ENCODE measurements at regions not wholly inside any gene's neighbourhood (a gene's known extent, or its start where the extent isn't known, plus 50 kb on each side); places are given as distances from the start of the nearest gene placed in this dataset.

- no peaks in the 10 kb centered on the region for H3K9me2 ChIP-seq (ENCODE audit: insufficient read depth)
- no peaks in the 10 kb centered on the region for H3K27me3 ChIP-seq (ENCODE audit: insufficient read depth, low read length)
- no peaks in the 10 kb centered on the region for H3K36me3 ChIP-seq (ENCODE audit: control insufficient read depth in 1 of 2, insufficient read depth in 2 of 2, low read length in 2 of 2)
- no peak overlapping the region for H3K4me3 ChIP-seq (replicated peaks in 1 of 2; ENCODE audit: low read depth in 1 of 2, low read length in 2 of 2)
- DNase-seq (ENCODE audit: low read depth, low spot score) (no peak), ATAC-seq (no peak)
- peaks cover 0 to 2% of the 10 kb centered on the region in 2 experiments; a peak in 1 of 4 replicates for H3K9me3 ChIP-seq (ENCODE audit: control insufficient read depth in 1 of 2, insufficient read depth in 1 of 2, low read depth in 1 of 2, low read length in 2 of 2)
- peaks cover 13 to 19% of the 10 kb centered on the region in 2 experiments for H3K4me1 ChIP-seq (ENCODE audit: control insufficient read depth in 1 of 2, insufficient read depth in 2 of 2, low read length in 2 of 2)
- CTCF ChIA-PET, result no interaction called here
- H4K20me1 ChIP-seq (ENCODE audit: insufficient read depth), result no peaks in the 10 kb centered on the region
- intact Hi-C loops (cut with micrococcal nuclease), result no loop called here
- POLR2A ChIA-PET, result no interaction called here
- H3K27ac ChIP-seq (ENCODE audit: low read depth, low read length), result no peak overlapping the region
- TF ChIP-seq, protein P1, sequence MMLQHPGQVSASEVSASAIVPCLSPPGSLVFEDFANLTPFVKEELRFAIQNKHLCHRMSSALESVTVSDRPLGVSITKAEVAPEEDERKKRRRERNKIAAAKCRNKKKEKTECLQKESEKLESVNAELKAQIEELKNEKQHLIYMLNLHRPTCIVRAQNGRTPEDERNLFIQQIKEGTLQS (IDR thresholded peaks at IDR 0.05), result no peak
- TF ChIP-seq, protein P2, sequence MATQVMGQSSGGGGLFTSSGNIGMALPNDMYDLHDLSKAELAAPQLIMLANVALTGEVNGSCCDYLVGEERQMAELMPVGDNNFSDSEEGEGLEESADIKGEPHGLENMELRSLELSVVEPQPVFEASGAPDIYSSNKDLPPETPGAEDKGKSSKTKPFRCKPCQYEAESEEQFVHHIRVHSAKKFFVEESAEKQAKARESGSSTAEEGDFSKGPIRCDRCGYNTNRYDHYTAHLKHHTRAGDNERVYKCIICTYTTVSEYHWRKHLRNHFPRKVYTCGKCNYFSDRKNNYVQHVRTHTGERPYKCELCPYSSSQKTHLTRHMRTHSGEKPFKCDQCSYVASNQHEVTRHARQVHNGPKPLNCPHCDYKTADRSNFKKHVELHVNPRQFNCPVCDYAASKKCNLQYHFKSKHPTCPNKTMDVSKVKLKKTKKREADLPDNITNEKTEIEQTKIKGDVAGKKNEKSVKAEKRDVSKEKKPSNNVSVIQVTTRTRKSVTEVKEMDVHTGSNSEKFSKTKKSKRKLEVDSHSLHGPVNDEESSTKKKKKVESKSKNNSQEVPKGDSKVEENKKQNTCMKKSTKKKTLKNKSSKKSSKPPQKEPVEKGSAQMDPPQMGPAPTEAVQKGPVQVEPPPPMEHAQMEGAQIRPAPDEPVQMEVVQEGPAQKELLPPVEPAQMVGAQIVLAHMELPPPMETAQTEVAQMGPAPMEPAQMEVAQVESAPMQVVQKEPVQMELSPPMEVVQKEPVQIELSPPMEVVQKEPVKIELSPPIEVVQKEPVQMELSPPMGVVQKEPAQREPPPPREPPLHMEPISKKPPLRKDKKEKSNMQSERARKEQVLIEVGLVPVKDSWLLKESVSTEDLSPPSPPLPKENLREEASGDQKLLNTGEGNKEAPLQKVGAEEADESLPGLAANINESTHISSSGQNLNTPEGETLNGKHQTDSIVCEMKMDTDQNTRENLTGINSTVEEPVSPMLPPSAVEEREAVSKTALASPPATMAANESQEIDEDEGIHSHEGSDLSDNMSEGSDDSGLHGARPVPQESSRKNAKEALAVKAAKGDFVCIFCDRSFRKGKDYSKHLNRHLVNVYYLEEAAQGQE (IDR thresholded peaks at IDR 0.05; ENCODE audit: low read depth), result no peak
- no peak for TF ChIP-seq CBX3 (IDR thresholded peaks at IDR 0.05; ENCODE audit: low read depth)
- H2AFZ ChIP-seq (ENCODE audit: low read depth, low read length, poor library complexity, severe bottlenecking), result no peak overlapping the region
- H3K9ac ChIP-seq (ENCODE audit: low read length), result no peak overlapping the region
- H3K79me2 ChIP-seq (ENCODE audit: insufficient read depth, low read length), result no peaks in the 10 kb centered on the region
- BruUV-seq (replicated peaks), result no TSS peak
- no peak overlapping the region for H3K4me2 ChIP-seq (ENCODE audit: low read length)
- RAD21 ChIA-PET (ENCODE audit: low non-redundant PET in 1 of 2, low total read pairs in 2 of 2, uncharacterized antibody in 2 of 2, unreplicated experiment in 2 of 2), result no interaction called here
These were observed 977.0 kb downstream of the TBC1D22A start for GRCh38 chr22:47739291-47740015.

GRCh38 chr22:47738472-47739013 is 976.1 kb downstream of the TBC1D22A start:
- CTCF ChIA-PET, result no interaction called here
- Histone ChIP-seq H3K9me3 (ENCODE audit: control insufficient read depth in 1 of 2, insufficient read depth in 1 of 2, low read depth in 1 of 2, low read length in 2 of 2) (peaks cover 0 to 2% of the 10 kb centered on the region in 2 experiments; a peak in 1 of 4 replicates), H3K79me2 (ENCODE audit: insufficient read depth, low read length) (no peaks in the 10 kb centered on the region), H3K27ac (ENCODE audit: low read depth, low read length) (no peak overlapping the region), H4K20me1 (ENCODE audit: insufficient read depth) (no peaks in the 10 kb centered on the region), H3K4me2 (ENCODE audit: low read length) (no peak overlapping the region), H3K9me2 (ENCODE audit: insufficient read depth) (no peaks in the 10 kb centered on the region), H3K4me1 (ENCODE audit: control insufficient read depth in 1 of 2, insufficient read depth in 2 of 2, low read length in 2 of 2) (peaks cover 13 to 19% of the 10 kb centered on the region in 2 experiments), H3K36me3 (ENCODE audit: control insufficient read depth in 1 of 2, insufficient read depth in 2 of 2, low read length in 2 of 2) (no peaks in the 10 kb centered on the region), H2AFZ (ENCODE audit: low read depth, low read length, poor library complexity, severe bottlenecking) (no peak overlapping the region), H3K27me3 (ENCODE audit: insufficient read depth, low read length) (no peaks in the 10 kb centered on the region), H3K9ac (ENCODE audit: low read length) (no peak overlapping the region), H3K4me3 (replicated peaks in 1 of 2; ENCODE audit: low read depth in 1 of 2, low read length in 2 of 2) (no peak overlapping the region)
- POLR2A ChIA-PET, result no interaction called here
- no TSS peak for BruUV-seq (replicated peaks)
- intact Hi-C loops (cut with micrococcal nuclease), result no loop called here
- ATAC-seq, result no peak
- DNase-seq (ENCODE audit: low read depth, low spot score), result no peak
- RAD21 ChIA-PET (ENCODE audit: low non-redundant PET in 1 of 2, low total read pairs in 2 of 2, uncharacterized antibody in 2 of 2, unreplicated experiment in 2 of 2), result no interaction called here
- no peak for TF ChIP-seq YY1 (IDR thresholded peaks at IDR 0.05; ENCODE audit: extremely low read depth, insufficient replicate concordance, low read depth, low read length)
- no peak for TF ChIP-seq SRF (IDR thresholded peaks at IDR 0.05; ENCODE audit: low read depth)
- TF ChIP-seq EZH2 (IDR thresholded peaks at IDR 0.05), result no peak
- no peak for TF ChIP-seq EZH2phosphoT487 (IDR thresholded peaks at IDR 0.05; ENCODE audit: borderline replicate concordance)
- no peak for TF ChIP-seq FOSL1 (IDR thresholded peaks at IDR 0.05; ENCODE audit: low read depth)
- TF ChIP-seq, protein P2 (IDR thresholded peaks at IDR 0.05; ENCODE audit: low read depth), result no peak
- TF ChIP-seq, protein P1 (IDR thresholded peaks at IDR 0.05), result no peak
- no peak for TF ChIP-seq TCF7L2 (IDR thresholded peaks at IDR 0.05; ENCODE audit: borderline replicate concordance, extremely low read depth, insufficient read depth, insufficient read length)
- TF ChIP-seq CBX3 (IDR thresholded peaks at IDR 0.05; ENCODE audit: low read depth), result no peak
- no peak for TF ChIP-seq SIN3A (IDR thresholded peaks at IDR 0.05; ENCODE audit: low read depth)
